HG03565 (cell line): ENCODE measurements at regions not wholly inside any gene's neighbourhood (a gene's known extent, or its start where the extent isn't known, plus 50 kb on each side); places are given as distances from the start of the nearest gene placed in this dataset.

ENCODE experiments used
- ATAC-seq: cut with Tn5 transposase; IDR thresholded peaks from one replicate; pipeline ENCODE4 v1.9.1; 2021; ENCODE audit warnings: mild to moderate bottlenecking, moderate library complexity; ENCODE audit not compliant: unreplicated experiment

DNA sequence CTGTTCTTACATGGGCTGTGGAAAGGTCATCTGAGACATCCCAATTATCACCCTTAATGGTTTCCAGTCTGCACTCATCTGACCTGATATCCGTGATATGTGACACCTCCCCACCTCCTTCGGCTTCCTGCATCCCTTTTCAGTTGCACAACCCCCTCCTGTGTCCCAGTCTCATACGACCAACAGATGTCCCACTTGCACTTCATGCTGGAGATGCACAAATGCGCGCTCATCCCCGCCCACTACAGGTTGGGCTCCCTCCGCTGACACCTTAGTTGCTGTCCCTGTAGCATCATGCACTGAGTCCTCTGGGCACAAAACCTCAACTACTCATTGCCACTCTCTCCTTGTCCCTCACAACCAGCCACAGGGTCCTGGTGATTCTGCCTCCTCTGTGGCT lies 94.4 kb downstream of the MIS18A start:
- no peak for ATAC-seq

DNA sequence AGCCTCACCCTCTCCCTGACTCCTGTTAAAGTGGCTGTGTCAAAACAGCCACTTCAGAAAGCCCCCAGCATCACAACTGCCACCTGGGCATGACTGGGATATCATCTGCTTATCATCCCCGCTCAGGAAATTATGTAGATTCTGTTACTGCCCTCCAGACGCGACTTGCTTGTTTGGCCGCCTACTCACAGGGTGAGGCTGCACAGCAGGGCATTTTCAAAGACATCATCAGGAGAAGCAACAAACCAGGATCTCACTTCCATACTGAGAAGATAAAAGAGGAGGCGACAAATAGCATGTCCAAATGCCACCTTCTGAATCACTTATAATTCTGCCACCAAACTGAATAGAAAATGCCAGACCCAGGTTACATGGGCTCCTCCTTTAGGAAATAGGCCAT lies 94.8 kb downstream of the MIS18A start:
- ATAC-seq: no peak

DNA sequence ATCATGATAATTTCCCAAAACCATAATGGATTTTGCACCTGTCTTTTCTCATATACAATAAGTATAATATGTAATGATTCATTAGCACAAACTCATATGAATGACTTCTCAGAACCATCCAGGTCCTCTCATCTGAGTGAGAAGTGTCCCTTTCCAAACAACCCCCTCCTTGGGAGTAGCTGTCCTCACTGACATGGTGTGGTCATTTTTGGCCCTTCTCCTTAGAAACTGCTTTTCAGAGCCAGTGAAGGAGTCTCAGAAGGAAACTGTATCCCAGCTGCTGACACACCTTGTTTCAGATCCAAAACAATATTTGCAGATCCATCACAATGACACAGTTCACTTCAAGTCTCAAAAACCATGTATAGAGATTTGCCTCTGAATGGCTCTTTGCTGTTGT lies 95.5 kb downstream of the MIS18A start:
- no peak for ATAC-seq

DNA sequence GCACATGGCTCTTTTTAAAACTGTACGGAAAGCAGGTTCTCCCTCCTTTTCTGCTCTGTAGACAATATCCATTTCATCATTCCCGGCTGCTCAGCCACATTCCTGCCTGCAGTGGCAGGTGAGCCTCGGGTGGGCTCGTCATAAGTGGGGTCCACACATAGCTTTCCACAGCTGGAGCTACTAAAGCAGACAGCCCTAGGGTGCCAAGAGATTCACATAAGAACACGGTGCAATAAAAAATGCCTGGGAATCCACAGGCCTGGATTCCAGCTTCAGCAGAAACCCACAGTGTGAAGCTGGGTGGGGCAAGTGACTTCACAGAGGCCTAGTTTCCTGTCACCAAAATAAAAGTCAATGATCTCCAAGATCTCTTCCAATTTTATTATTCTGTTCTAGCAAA lies 96.4 kb downstream of the MIS18A start:
- ATAC-seq: no peak

DNA sequence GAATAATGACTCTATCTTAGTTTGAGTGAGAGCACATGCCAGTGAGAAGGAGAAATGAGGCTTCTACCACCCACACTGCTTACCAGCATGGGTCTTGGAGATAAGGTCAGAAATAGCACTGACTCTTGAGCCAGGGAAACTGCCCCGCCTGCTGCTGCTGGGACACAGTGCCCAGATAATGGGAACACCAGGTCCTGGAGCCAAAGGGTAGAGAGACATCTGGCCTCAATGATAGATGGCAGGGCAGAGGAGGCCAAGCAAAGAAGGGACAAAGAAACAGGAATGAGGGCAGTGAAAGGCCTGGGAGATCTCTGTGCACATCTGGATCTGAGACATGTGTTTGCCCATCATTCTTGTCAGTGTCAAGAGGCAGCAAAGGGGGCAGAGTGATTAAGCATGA lies 97.4 kb downstream of the MIS18A start:
- ATAC-seq: no peak

DNA sequence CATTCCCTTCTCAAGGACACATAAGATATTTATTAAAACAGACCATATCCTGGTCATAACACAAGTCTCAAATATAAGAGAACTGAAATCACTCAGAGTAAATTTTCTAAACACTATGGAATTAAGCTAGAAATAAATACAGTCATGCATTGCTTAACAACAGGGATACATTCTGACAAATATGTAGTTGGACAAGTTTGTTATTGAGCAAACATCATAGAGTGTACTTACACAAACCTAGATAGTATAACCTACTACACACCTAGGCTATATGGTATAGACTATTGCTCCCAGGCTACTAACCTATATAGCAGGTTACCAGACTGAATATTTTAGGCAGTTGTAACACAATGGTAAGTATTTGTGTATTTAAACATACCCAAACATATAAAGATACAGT lies 104.0 kb downstream of the MIS18A start:
- ATAC-seq: no peak

DNA sequence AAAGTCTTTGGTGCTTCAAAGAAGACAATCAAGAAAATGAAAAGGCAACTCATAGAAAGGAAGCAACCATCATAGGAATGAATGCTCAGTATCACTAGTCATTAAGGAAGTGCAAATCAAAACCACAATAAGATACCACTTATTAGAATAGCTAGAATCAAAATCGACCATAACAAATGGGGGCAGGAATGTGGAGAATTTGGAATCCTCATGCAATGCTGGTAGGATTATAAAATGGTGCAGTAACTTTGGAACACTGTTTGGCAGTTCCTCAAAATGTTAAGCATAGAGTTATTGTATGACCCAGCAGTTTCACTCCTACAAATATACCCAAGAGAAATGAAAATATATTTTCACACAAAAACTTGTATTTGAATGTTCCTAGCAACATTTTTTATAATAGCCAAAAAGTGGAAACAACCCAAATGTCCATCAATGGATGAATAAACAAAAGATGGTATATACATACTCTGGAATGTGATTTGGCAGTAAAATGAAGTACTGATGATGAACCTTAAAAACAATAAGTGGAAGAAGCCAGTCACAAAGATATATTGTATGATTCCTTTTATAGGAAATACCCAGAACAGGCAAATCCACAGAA lies 105.6 kb downstream of the MIS18A start:
- no peak for ATAC-seq

DNA sequence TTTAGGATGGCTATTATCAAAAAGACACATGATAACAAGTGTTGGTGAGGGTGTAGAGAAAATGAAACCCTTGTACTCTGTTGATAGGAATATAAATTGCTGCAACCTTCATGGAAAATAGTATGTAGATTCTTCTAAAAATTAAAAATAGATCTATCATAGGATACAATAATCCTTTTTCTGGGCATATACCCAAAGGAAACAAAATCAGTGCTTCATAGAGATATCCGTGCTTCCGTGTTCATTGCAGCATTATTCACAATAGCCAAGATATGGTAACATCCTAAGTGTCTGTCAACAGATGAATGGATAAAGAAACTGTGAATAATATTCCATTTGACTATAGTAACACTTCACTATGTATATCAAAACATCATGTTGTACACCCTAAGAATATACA lies 106.7 kb downstream of the MIS18A start:
- no peak for ATAC-seq

DNA sequence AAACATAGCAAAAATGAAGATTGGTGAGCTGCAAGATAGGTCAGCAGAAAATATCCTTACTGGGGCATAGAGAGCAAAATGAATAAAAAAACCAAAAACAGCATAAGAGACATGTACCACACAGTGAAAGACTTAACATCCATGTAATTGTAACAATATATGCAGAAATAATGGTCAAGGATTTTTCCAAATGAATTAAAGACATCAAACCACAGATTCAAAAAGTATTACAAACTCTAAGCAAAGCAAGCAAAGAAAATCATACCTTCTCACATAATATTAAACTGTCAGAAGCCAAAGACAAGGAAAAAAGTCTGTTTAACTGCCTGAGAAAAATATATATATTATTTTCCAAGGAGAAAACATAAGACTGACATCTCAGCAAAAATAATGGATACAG lies 111.3 kb downstream of the MIS18A start:
- ATAC-seq: no peak

DNA sequence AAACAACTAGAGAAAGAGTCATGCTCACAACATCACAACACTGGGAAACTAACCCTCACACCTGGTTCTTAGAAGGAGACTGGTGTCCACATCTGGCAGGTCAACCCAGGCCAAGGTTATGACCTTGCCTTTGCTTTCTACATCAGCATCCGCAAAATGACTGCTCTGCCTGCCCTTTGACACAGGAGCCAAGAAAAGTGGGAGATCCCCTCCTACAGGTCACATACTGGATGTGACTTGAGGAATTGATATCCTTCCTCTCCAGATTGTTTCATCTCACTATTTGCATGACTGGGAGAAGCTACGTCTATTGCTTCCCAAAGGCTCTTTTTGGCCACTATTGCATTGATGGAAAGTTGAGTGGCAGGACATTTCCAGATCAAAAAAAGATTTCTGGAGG lies 115.5 kb downstream of the MIS18A start:
- ATAC-seq: no peak

DNA sequence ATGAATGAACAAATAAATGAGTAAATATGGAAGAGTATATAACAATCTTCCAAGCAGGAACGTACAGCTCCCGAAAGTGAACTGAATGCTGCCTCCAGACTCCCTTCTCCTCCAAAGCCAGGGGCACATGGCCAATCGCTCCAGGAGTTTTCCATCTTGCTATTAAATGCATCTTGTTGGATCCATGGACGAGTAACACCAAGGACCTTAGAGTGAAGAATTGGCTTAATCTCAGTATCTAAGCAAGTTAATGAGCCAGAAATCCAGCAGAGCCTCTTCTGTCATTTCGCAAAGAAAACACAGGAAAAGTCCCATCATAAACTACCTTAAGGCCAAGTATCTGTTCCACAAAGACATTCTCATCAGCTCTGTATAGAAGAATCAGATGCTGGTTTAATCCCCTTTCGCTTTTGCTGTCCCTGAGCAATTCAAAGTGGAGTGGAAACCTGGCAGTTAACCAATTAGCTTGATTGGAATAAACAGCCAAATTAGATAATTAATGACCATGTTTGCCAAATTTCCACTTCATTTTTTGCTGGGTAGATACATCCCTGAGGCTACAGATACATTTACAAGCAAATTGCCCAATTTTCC lies 116.0 kb downstream of the MIS18A start:
- no peak for ATAC-seq

DNA sequence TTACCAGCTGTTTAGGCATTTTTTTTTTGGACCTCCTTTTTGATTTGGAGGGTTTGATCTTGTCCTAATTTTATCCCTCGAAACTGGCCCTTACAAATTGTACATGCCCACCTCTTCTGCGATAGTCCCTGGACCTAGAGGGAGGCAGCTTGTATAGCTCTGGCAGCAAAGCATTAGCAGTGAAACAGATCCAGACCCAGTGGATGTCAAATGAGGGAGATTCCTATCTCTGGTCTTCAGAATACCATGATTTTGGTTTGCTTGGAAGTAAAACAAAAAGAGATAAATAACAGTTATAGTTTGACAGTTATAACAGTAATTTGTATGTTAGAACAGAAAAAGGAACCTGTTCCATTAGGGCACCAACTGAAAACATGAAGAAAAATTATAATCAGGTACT lies 123.6 kb downstream of the MIS18A start:
- ATAC-seq: no peak

DNA sequence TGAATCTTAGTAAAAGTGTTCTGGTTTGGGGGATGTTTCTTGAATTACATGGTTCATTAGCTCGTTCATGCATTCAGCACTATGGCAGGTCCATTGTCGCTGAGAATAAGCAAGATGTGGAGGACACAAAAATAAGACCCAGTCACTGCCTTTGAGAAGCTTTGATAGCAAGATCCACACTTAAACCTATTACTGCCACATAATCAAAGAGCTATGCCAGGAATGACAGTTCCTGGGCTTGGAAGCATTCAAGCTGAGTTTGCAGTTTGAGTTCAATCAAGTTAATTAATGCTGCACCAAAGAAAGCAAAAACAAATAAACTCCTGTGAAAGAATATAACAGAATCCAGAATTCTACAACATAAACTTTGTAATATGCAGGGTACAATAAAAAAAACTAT lies 131.8 kb downstream of the MIS18A start:
- ATAC-seq: no peak

DNA sequence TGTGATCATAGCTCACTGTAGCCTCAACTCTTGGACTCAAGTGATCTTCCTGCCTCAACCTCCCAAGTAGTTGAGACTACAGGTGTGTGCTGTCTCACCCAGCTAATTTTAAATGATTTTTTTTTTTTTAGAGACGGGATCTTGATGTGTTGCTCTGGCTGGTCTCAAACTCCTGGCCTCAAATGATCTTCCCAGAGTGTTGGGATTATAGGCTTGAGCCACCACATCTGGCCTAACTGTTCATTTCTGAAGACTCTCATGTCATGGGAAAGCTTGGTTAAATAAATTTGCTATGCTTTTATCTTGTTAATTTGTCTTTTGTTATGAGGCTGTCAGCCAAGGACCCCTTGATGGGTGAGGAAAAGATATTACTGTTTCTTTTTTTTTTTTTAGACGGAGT lies 134.0 kb downstream of the MIS18A start:
- no peak for ATAC-seq

DNA sequence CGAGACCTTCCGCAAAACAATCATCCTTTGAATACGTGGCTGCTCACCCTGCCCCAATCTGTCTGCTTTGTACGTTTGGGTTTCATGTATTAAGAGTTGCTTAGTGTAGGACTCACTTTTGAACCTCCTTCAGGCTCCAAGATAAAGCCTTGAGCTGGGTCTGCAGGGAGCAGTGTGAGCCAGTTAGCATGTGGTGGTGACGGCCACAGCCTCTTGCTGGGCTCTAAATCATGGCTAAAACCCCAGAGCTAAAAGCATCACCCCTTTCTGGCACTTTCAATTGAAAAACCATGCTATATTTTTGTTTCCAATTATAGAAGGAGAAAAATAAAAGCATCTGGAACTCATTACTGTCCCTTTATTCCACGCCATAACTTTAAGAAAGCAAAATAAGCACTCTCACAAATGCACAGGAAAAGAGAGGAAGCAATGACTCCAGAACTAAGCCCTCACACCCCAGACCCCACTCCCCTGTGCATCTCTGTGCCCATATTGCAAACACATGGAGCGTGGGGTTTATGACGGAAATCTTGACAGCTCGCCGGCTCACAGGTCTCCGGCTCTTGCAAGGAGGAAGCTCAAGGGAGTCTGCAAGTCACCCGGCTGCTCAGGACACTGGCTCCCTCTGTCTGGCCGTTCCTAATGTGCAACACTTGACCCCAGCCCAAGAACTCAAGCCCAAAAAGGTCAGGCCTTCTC lies 135.5 kb downstream of the MIS18A start:
- no peak for ATAC-seq

DNA sequence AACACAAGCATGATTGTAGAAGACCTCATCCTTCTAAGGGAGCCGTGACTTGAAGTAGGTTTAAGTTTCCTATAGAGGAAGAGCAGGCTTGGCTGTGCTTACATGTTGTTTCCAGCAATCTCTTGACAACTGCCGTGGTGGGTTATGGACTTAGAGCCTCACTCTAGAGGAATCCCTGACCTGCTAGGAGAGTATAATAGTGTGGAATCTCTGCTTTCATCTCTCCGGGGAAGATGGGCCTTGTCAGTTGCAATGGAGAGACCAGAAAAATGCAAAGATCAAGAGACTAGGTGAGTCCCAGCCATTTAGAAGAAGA lies 137.6 kb downstream of the MIS18A start:
- ATAC-seq: no peak

DNA sequence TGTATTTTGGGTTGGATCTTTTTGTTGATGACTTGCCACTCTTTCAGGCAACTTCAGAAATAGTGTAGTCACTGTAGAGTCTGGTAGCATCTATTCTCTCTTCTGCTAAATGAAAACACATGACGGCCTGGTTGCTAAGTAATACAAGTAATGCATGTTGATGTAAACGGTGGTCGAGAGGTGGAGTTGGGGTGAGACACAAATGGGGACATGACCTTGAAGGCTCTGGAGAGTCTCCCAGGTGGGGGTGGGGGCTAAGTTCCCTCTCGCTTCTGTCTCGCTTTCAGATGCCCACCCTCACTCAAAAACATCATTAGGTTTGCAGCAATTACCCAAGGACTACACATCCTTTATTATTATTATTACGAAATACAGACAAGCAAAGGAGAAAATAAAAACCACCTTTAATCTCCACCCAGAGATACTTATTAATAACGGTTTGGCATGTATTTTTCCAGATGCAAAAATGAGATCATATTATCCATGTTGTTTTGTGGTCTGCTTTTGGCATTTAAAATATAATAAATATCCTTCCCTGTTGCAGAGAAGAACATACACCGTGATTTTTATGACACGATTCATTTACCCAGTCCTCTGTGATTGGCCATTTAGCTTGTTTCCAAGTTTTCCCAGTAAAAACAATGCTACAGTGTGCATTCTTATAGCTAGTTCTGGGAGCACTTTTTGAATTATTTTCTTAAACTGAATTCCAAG lies 138.1 kb downstream of the MIS18A start:
- ATAC-seq: no peak

DNA sequence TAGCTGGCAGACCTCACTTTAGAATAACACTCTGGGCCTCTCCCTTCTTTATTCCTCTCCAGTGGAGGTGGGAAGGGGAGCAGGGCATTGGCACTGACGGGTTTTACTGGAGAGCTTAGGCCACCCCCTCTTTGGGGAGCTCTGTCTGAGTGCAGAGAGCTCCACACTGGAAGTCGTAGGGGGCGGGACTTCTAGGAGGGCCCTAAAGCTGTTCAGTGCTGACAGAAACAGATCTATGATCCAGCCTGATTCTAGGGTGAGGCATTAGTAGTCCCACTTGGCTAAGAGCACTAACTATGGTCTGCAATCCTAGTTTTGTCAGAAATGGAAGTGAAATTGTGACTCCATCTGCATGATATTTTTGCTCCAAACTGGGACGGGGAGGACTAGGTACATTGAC lies 138.7 kb downstream of the MIS18A start:
- no peak for ATAC-seq

DNA sequence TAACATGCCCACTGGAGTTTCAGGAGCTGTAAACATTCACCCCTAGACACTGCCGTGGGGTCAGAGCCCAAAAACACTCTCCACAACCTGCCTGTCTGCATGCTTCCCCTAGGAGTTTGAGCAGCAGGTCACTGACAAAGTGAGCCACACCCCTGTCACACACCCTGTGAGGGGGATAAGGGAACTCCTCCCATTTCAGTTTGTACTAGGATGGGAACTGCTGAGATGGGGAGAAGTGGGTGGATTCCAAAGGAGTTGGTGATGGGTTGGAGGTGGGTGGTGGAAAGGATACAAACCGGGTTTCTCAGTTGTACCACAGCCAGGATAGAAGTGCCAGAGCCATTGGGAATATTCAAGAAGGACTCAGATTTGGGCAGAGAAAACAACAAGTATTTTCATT lies 140.2 kb downstream of the MIS18A start:
- ATAC-seq: no peak

DNA sequence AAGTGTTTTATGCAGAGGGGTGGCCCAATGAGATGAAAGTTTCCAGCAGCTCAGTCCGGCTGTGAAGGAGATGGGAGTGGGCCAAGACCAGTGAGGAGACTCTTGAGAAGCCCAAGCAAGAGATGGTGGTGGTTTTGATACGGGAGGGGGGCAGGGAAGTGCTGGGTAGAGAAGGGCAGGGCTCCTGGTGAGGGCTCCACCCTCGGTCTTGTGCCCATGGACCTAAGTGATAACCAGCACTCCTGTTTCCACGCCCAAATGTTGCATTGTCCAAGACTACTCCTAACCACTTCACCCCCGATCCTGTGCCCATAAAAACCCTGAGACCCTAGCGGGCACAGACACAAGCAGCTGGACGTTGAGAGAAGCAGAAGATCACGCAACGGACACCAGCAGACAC lies 140.9 kb downstream of the MIS18A start:
- no peak for ATAC-seq

DNA sequence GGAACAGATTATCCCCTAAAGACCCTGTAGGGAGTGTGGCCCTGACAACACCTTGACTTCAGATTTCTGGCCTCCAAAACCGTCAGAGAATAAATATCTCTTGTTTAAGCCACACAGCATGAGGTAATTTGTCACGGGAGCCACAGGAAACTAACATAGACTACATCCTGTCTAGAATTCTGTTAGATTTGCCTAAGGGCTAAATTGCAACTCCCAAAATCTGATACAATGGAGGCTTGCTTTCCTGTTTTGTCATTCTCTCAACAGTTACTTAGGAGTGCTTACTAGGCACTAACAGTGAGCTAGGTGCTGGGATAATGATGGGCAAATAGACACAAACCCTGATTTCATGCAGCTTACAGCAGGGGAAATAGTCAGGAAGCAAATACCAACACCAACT lies 141.6 kb downstream of the MIS18A start:
- no peak for ATAC-seq

DNA sequence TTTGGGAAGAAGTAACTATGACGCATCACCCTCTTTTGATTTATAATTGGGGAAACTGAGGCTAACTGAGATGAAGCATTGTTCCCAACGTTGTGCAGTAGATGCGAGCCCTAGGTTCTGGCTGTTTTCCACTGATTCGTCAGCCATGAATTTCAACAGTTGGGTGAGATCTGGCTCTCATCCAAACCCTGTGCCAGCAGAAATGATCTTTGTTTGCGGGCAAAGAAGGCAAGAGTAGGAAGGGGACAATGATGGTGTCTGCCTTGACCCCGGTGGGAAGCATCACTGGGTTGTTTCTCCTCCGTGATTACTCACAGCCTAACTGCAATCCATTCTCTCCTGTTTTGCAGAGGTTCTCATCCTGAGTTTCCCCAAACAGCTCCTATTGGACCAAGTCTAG lies 142.3 kb downstream of the MIS18A start:
- no peak for ATAC-seq
